OCI-LY1 (cell line): ENCODE measurements at regions not wholly inside any gene's neighbourhood (a gene's known extent, or its start where the extent isn't known, plus 50 kb on each side); places are given as distances from the start of the nearest gene placed in this dataset.

Source experiments
- H2AFZ ChIP-seq: fragments of 200-600 bp; sonication (generic), shearing (Covaris generic); 2 replicates; pipeline ENCODE4 v1.6.0; 2014; ENCODE audit warnings: antibody characterized with exemption, mild to moderate bottlenecking, low read length
- H3F3A ChIP-seq: fragments of 200-600 bp; sonication (generic), shearing (Covaris generic); 2 replicates; pipeline ENCODE4 v1.6.0; 2014; ENCODE audit warnings: mild to moderate bottlenecking, antibody characterized with exemption, low read length, moderate library complexity; ENCODE audit not compliant: insufficient read depth
- H3K27ac ChIP-seq: fragments of 200-600 bp; sonication (generic); 2 replicates; pipeline ENCODE4 v1.5.1; 2014; ENCODE audit warnings: low read length, mixed run types, mild to moderate bottlenecking, low read depth; ENCODE audit not compliant: poor library complexity, severe bottlenecking
- H3K27me3 ChIP-seq: fragments of 200-600 bp; sonication (generic); 2 replicates; pipeline ENCODE4 v1.6.0; 2014; ENCODE audit warnings: antibody characterized with exemption, mild to moderate bottlenecking, low read length, moderate library complexity; ENCODE audit not compliant: insufficient read depth
- H3K36me3 ChIP-seq: fragments of 200-600 bp; sonication (generic); 2 replicates; pipeline ENCODE4 v1.6.1; 2014; ENCODE audit warnings: mild to moderate bottlenecking, antibody characterized with exemption, low read length, moderate library complexity, mixed read lengths; ENCODE audit not compliant: insufficient read depth
- H3K4me1 ChIP-seq: fragments of 200-600 bp; sonication (generic); 2 replicates; pipeline ENCODE4 v1.5.1; 2014; ENCODE audit warnings: mild to moderate bottlenecking, low read length, moderate library complexity; ENCODE audit not compliant: insufficient read depth, severe bottlenecking
- H3K4me2 ChIP-seq: fragments of 200-600 bp; sonication (generic), shearing (Covaris generic); 2 replicates; pipeline ENCODE4 v1.6.1; 2014; ENCODE audit warnings: low read length
- H3K4me3 ChIP-seq: fragments of 200-600 bp; sonication (generic); 2 replicates; pipeline ENCODE4 v1.5.1; 2014; ENCODE audit warnings: low read length, low read depth, mild to moderate bottlenecking, mixed read lengths; ENCODE audit not compliant: poor library complexity, severe bottlenecking
- H3K79me2 ChIP-seq: fragments of 200-600 bp; shearing (Covaris generic); 2 replicates; pipeline ENCODE4 v1.6.1; 2016; ENCODE audit warnings: mixed run types, low read length, mixed read lengths; ENCODE audit not compliant: insufficient read depth
- H3K9ac ChIP-seq: fragments of 200-600 bp; sonication (generic), shearing (Covaris generic); 2 replicates; pipeline ENCODE4 v1.6.1; 2014; ENCODE audit warnings: mild to moderate bottlenecking, low read length, mixed read lengths
- H3K9me2 ChIP-seq: fragments of 200-600 bp; sonication (generic), shearing (Covaris generic); 2 replicates; pipeline ENCODE4 v1.6.1; 2014; ENCODE audit warnings: low read depth, mild to moderate bottlenecking, low read length, mixed read lengths
- H3K9me3 ChIP-seq: fragments of 200-600 bp; shearing (Covaris generic); 2 replicates; pipeline ENCODE4 v1.6.1; 2014; ENCODE audit warnings: low read length, mixed read lengths
- H4K20me1 ChIP-seq: fragments of 200-600 bp; sonication (generic), shearing (Covaris generic); 2 replicates; pipeline ENCODE4 v1.6.0; 2016; ENCODE audit warnings: mild to moderate bottlenecking, low read length; ENCODE audit not compliant: insufficient read depth
- EZH2 ChIP-seq: fragments of 200-600 bp; sonication (generic), shearing (Covaris generic); IDR thresholded peaks from 2 replicates; pipeline ENCODE4 v1.8.0; 2017; ENCODE audit warnings: borderline replicate concordance, mixed run types, mild to moderate bottlenecking, antibody characterized with exemption, low read length, moderate library complexity, mixed read lengths
- TF ChIP-seq, protein P1 (sequence below): fragments of 200-600 bp; sonication (generic), shearing (Covaris generic); IDR thresholded peaks from 2 replicates; pipeline ENCODE4 v1.5.1; 2017; ENCODE audit warnings: mild to moderate bottlenecking, antibody characterized with exemption, low read length, moderate library complexity, mixed read lengths

DNA sequence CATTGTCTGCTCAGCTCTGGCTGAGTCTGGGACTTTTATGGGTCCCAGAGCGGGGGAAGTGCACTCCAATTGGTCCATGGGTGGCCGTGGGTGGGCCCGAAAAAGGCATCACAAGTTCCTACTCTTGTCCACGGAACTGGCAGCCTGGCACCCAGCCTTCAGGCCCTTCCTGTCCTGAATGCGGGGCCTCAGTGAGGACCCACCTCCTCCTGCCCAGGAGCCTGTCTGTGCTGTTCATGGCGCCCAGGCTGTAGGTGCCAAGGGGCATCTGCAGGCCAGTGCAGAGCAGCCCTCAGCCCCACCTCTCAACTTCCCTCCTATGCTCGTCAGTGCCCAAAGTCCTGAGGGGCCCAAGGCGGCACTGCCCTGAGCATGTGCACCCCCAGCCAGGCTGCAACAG is 411.7 kb upstream of the KIRREL3 start:
- Histone ChIP-seq H2AFZ (no peak overlapping the region), H3K4me2 (no peak overlapping the region), H3K9me3 (no peaks in the 10 kb centered on the region), H3K9me2 (no peaks in the 10 kb centered on the region), H3F3A (no peaks in the 10 kb centered on the region), H3K4me1 (no peaks in the 10 kb centered on the region), H3K4me3 (no peak overlapping the region), H3K27ac (no peak overlapping the region), H4K20me1 (no peaks in the 10 kb centered on the region), H3K36me3 (no peaks in the 10 kb centered on the region), H3K27me3 (no peaks in the 10 kb centered on the region), H3K79me2 (no peaks in the 10 kb centered on the region), H3K9ac (no peak overlapping the region)
- TF ChIP-seq, protein P1, sequence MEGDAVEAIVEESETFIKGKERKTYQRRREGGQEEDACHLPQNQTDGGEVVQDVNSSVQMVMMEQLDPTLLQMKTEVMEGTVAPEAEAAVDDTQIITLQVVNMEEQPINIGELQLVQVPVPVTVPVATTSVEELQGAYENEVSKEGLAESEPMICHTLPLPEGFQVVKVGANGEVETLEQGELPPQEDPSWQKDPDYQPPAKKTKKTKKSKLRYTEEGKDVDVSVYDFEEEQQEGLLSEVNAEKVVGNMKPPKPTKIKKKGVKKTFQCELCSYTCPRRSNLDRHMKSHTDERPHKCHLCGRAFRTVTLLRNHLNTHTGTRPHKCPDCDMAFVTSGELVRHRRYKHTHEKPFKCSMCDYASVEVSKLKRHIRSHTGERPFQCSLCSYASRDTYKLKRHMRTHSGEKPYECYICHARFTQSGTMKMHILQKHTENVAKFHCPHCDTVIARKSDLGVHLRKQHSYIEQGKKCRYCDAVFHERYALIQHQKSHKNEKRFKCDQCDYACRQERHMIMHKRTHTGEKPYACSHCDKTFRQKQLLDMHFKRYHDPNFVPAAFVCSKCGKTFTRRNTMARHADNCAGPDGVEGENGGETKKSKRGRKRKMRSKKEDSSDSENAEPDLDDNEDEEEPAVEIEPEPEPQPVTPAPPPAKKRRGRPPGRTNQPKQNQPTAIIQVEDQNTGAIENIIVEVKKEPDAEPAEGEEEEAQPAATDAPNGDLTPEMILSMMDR = no peak
- TF ChIP-seq EZH2 = no peak

DNA sequence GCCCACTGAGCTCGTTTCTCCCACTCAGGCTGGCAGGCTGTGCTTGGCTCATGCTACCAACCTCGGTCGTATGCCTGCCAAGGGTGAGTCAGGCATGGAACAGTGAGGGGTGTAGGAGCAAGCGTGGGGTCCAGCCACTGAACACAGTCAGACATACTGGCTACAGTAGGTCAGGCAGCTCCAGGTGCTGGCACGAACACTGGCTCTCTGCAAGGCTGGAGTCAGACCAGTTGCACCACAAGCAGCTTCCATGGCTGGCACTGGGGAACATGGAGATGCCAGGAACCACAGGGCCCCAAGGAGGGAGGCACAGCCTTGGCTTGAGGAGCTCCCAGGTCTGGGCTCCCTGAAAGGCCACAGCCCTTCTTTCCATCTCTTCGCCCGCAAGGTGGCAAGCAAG is 410.7 kb upstream of the KIRREL3 start:
- H4K20me1 ChIP-seq = no peaks in the 10 kb centered on the region
- H3K4me3 ChIP-seq = no peak overlapping the region
- no peaks in the 10 kb centered on the region for H3K9me2 ChIP-seq
- H3K4me2 ChIP-seq = no peak overlapping the region
- H3K79me2 ChIP-seq = no peaks in the 10 kb centered on the region
- no peaks in the 10 kb centered on the region for H3K36me3 ChIP-seq
- no peak for TF ChIP-seq EZH2
- H3K4me1 ChIP-seq = no peaks in the 10 kb centered on the region
- no peaks in the 10 kb centered on the region for H3K27me3 ChIP-seq
- no peak overlapping the region for H3K9ac ChIP-seq
- no peaks in the 10 kb centered on the region for H3F3A ChIP-seq
- no peak overlapping the region for H3K27ac ChIP-seq
- no peaks in the 10 kb centered on the region for H3K9me3 ChIP-seq
- no peak overlapping the region for H2AFZ ChIP-seq

DNA sequence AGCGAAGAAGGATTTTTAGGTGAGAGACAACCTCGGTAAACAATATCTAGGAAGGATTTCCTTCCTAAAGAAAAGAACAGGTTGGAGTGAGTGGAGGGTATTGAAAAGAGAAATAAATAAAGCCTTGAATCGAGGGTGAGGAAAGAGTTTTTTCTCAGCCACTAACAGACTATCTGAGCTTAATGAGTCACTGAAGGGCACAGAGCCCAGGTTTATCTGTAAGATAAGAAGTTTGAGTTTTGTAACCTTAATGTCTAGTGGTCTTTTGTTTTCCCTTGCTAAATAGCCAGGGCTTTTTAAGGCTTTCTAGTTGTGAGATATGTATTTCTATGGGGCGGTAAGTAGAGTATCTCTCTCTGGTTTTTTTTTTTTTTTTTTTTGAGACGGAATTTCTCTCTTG is 394.5 kb upstream of the KIRREL3 start:
- no peaks in the 10 kb centered on the region for H3K9me2 ChIP-seq
- no peak overlapping the region for H2AFZ ChIP-seq
- no peaks in the 10 kb centered on the region for H3F3A ChIP-seq
- no peak overlapping the region for H3K4me2 ChIP-seq
- H3K36me3 ChIP-seq = no peaks in the 10 kb centered on the region
- H4K20me1 ChIP-seq = no peaks in the 10 kb centered on the region
- H3K27me3 ChIP-seq = no peaks in the 10 kb centered on the region
- TF ChIP-seq, protein P1 = no peak
- no peak for TF ChIP-seq EZH2
- H3K9ac ChIP-seq = no peak overlapping the region
- no peaks in the 10 kb centered on the region for H3K4me1 ChIP-seq
- H3K27ac ChIP-seq = no peak overlapping the region
- no peaks in the 10 kb centered on the region for H3K9me3 ChIP-seq
- no peaks in the 10 kb centered on the region for H3K79me2 ChIP-seq
- no peak overlapping the region for H3K4me3 ChIP-seq

DNA sequence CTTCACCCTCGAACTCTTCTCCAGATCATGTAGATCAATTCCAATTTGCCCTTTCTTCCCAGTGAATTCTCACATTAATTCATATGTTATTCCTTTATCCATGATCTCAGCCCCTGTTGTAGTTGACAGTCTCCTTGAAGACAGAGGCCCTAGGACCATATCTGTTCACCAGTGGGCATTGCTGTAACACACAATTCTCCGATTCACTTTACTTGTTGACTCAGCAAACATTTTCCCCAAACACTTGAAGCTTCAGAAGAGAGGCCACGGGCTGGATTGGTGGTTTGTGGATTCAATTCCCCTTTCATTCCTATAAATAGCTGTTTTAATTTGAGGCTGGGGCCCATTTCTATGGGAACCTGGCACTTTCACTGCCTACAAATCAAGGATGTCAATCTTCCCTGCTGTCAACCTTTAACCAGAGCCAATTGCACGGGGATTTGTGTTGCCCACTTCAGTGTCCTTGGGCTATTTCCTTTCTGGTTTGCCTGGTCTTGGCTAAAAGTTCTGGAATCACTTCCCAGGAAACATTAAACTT is 393.0 kb upstream of the KIRREL3 start:
- H3K9me3 ChIP-seq = no peaks in the 10 kb centered on the region
- no peak overlapping the region for H3K4me3 ChIP-seq
- H3K27ac ChIP-seq = no peak overlapping the region
- H2AFZ ChIP-seq = no peak overlapping the region
- H3K9ac ChIP-seq = no peak overlapping the region
- H3F3A ChIP-seq = no peaks in the 10 kb centered on the region
- H3K9me2 ChIP-seq = no peaks in the 10 kb centered on the region
- no peaks in the 10 kb centered on the region for H3K4me1 ChIP-seq
- no peaks in the 10 kb centered on the region for H3K36me3 ChIP-seq
- no peaks in the 10 kb centered on the region for H3K27me3 ChIP-seq
- no peaks in the 10 kb centered on the region for H3K79me2 ChIP-seq
- no peaks in the 10 kb centered on the region for H4K20me1 ChIP-seq
- H3K4me2 ChIP-seq = no peak overlapping the region
- TF ChIP-seq, protein P1 = no peak
- no peak for TF ChIP-seq EZH2
